CD14-positive monocyte (primary cell): ENCODE measurements at regions not wholly inside any gene's neighbourhood (a gene's known extent, or its start where the extent isn't known, plus 50 kb on each side); places are given as distances from the start of the nearest gene placed in this dataset.

Source experiments
- DNase-seq, 3 donors: peaks; one replicate each; pipeline ENCODE4 v3.0.0-alpha.2; 2011 to 2022
- H2AFZ ChIP-seq: 2 replicates; pipeline ENCODE4 v1.6.0; 2012; ENCODE audit warnings: mild to moderate bottlenecking, low read depth, low read length, inconsistent platforms; ENCODE audit not compliant: insufficient read depth, poor library complexity, severe bottlenecking
- H3K27ac ChIP-seq, 2 donors: 1 replicate in 1 of 2; 2 replicates in 1 of 2; pipeline ENCODE4 v1.5.1; 2012 to 2013; ENCODE audit warnings: low read length in 2 of 2, control low read depth in 1 of 2, inconsistent platforms in 1 of 2, low read depth in 1 of 2, mild to moderate bottlenecking in 1 of 2
- H3K27me3 ChIP-seq, 2 donors: one replicate each; pipeline versions ENCODE4 v1.6.0 to v1.6.1; 2011 to 2013; ENCODE audit warnings: low read length in 2 of 2; ENCODE audit not compliant: control insufficient read depth in 2 of 2, insufficient read depth in 2 of 2
- H3K36me3 ChIP-seq, 2 donors: replicated peaks in 1 of 2; 1 replicate in 1 of 2; 2 replicates in 1 of 2; pipeline versions ENCODE4 v1.5.1 to v1.6.1; 2012 to 2013; ENCODE audit warnings: low read length in 2 of 2, control low read depth in 1 of 2, inconsistent platforms in 1 of 2, mild to moderate bottlenecking in 1 of 2; ENCODE audit not compliant: insufficient read depth in 2 of 2, control insufficient read depth in 1 of 2
- H3K4me1 ChIP-seq, 2 donors: 1 replicate in 1 of 2; 2 replicates in 1 of 2; pipeline versions ENCODE4 v1.5.1 to v1.6.1; 2012 to 2013; ENCODE audit warnings: low read length in 2 of 2, control low read depth in 1 of 2, inconsistent platforms in 1 of 2, mild to moderate bottlenecking in 1 of 2, moderate library complexity in 1 of 2; ENCODE audit not compliant: insufficient read depth in 2 of 2, control insufficient read depth in 1 of 2
- H3K4me2 ChIP-seq: replicated peaks from 2 replicates; pipeline ENCODE3; 2012; ENCODE audit warnings: low read length, moderate library complexity, mild to moderate bottlenecking; ENCODE audit not compliant: poor library complexity, severe bottlenecking; ENCODE audit errors: extremely low read depth
- H3K4me3 ChIP-seq, 3 experiments: fragments of 200-600 bp in 1 of 3; sonication (generic) in 1 of 3; replicated peaks in 1 of 3; 1 replicate in 2 of 3; 2 replicates in 1 of 3; pipeline ENCODE4 v1.5.1; 2011 to 2013; ENCODE audit warnings: low read length in 3 of 3, mild to moderate bottlenecking in 3 of 3, control low read depth in 2 of 3, low read depth in 2 of 3, inconsistent platforms in 1 of 3, moderate library complexity in 1 of 3
- H3K79me2 ChIP-seq: 2 replicates; pipeline ENCODE4 v1.6.0; 2012; ENCODE audit warnings: mild to moderate bottlenecking, control low read depth, inconsistent platforms, low read length, moderate library complexity; ENCODE audit not compliant: insufficient read depth
- H3K9ac ChIP-seq: 2 replicates; pipeline ENCODE4 v1.6.0; 2017; ENCODE audit warnings: low read length, mild to moderate bottlenecking; ENCODE audit not compliant: insufficient read depth, poor library complexity, severe bottlenecking
- H3K9me3 ChIP-seq, 2 donors: replicated peaks in 1 of 2; 1 replicate in 1 of 2; 2 replicates in 1 of 2; pipeline versions ENCODE4 v1.5.1 to v1.6.1; 2012 to 2013; ENCODE audit warnings: low read length in 2 of 2, control low read depth in 1 of 2; ENCODE audit not compliant: control insufficient read depth in 1 of 2, insufficient read depth in 1 of 2
- H4K20me1 ChIP-seq: 2 replicates; pipeline ENCODE4 v1.6.0; 2012; ENCODE audit warnings: mild to moderate bottlenecking, low read length, control low read depth, moderate library complexity; ENCODE audit not compliant: insufficient read depth
- H3K27ac Mint-ChIP-seq, 7 donors: one replicate each; pipeline ENCODE4 v1.8.0; 2020; ENCODE audit warnings: mild to moderate bottlenecking in 7 of 7, mixed read lengths in 7 of 7, moderate library complexity in 6 of 7, inconsistent platforms in 2 of 7
- H3K27me3 Mint-ChIP-seq, 3 donors: one replicate each; pipeline ENCODE4 v1.8.0; 2021 to 2022; ENCODE audit warnings: low read depth in 3 of 3, mild to moderate bottlenecking in 3 of 3, mixed read lengths in 3 of 3, moderate library complexity in 3 of 3, inconsistent platforms in 1 of 3
- H3K36me3 Mint-ChIP-seq, 2 donors: one replicate each; pipeline ENCODE4 v1.8.0; 2020; ENCODE audit warnings: mixed read lengths in 2 of 2, inconsistent platforms in 1 of 2, mild to moderate bottlenecking in 1 of 2
- H3K4me1 Mint-ChIP-seq: one replicate; pipeline ENCODE4 v1.8.0; 2020; ENCODE audit warnings: mild to moderate bottlenecking, mixed read lengths
- H3K4me3 Mint-ChIP-seq, 2 donors: one replicate each; pipeline ENCODE4 v1.8.0; 2020; ENCODE audit warnings: mild to moderate bottlenecking in 2 of 2, mixed read lengths in 2 of 2, moderate library complexity in 1 of 2
- H3K9me3 Mint-ChIP-seq, 7 donors: one replicate each; pipeline ENCODE4 v1.8.0; 2020 to 2022; ENCODE audit warnings: mixed read lengths in 7 of 7, mild to moderate bottlenecking in 6 of 7, moderate library complexity in 6 of 7, inconsistent platforms in 2 of 7
- WGBS: methylation state at CpG from one replicate; pipeline ENCODE4 v1.1.5; 2013; ENCODE audit warnings: missing lambda C conversion rate; ENCODE audit not compliant: insufficient coverage; 5-methylcytosine and 5-hydroxymethylcytosine counted together
- intact Hi-C, 2 donors: fragments of 100-400 bp; cut with micrococcal nuclease; formaldehyde crosslinking; loops; one replicate each; pipeline versions ENCODE4 v1.15.0 to v1.15.1; 2023
- TF ChIP-seq, protein P1 (sequence below): fragments of 200-600 bp; IDR thresholded peaks from one replicate; pipeline ENCODE4 v1.8.0; 2022; ENCODE audit warnings: antibody characterized with exemption, mild to moderate bottlenecking

DNA sequence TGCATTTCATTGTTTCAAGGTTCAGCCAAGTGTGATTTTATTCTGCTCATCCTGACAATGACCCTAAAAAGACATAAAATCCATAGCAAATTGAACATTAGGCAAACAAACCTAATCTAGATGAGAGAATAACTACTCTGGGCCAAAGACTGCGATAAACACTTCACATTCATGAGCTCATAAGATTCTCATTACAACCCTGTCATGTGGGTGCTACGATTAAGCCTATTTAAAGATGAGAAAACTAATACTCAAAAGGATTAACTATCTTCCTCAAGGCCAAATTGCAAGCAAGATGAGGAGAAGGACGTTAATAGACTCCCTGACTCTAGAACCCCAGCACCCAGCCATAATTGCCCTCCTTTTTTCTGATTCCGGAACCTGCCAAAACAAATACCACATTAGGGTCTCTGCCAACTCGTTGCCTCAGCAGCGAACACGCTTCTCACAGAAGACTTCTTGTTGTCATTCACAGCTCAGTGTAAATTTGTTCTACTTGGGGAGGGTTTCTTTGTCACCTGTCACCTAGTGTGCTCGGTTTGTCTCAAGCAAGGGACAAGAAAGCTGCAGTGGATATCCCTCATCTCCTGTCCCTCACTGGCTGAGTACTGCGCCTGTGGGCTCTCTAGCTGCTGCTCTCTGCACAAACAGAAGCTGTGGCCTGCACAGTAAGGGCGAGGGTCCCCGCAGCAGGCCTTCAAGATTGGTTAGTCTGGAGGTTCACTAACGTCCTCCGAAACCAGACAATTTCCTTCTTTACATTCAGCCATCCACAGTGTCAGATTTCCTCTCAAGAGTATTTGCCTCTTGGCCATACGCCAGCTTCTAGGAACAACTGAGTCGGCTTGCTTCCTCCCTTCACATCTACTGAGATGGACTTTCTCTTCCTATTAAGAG lies 200.0 kb upstream of the UBE2E2 start:
- no peaks in the 10 kb centered on the region for H3K36me3 ChIP-seq
- no peaks in the 10 kb centered on the region for H3K9me3 ChIP-seq
- no peak overlapping the region for H3K4me3 Mint-ChIP-seq
- peaks cover 0 to 4% (median 0%) of the 10 kb centered on the region in 7 donors for H3K9me3 Mint-ChIP-seq
- H3K4me1 Mint-ChIP-seq, result no peaks in the 10 kb centered on the region
- TF ChIP-seq, protein P1, sequence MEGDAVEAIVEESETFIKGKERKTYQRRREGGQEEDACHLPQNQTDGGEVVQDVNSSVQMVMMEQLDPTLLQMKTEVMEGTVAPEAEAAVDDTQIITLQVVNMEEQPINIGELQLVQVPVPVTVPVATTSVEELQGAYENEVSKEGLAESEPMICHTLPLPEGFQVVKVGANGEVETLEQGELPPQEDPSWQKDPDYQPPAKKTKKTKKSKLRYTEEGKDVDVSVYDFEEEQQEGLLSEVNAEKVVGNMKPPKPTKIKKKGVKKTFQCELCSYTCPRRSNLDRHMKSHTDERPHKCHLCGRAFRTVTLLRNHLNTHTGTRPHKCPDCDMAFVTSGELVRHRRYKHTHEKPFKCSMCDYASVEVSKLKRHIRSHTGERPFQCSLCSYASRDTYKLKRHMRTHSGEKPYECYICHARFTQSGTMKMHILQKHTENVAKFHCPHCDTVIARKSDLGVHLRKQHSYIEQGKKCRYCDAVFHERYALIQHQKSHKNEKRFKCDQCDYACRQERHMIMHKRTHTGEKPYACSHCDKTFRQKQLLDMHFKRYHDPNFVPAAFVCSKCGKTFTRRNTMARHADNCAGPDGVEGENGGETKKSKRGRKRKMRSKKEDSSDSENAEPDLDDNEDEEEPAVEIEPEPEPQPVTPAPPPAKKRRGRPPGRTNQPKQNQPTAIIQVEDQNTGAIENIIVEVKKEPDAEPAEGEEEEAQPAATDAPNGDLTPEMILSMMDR, result no peak
- no peak overlapping the region for H3K4me2 ChIP-seq
- DNase-seq, result no peak
- H3K9ac ChIP-seq, result no peak overlapping the region
- 70% methylated on average over 6 of the region's 15 CpGs for WGBS
- H2AFZ ChIP-seq, result no peak overlapping the region
- H3K36me3 Mint-ChIP-seq, result no peaks in the 10 kb centered on the region
- no peak overlapping the region for H3K4me3 ChIP-seq
- no peaks in the 10 kb centered on the region for H3K4me1 ChIP-seq
- H3K27ac ChIP-seq, result no peak overlapping the region
- intact Hi-C loops, result no loop called here
- H4K20me1 ChIP-seq, result no peaks in the 10 kb centered on the region
- H3K79me2 ChIP-seq, result no peaks in the 10 kb centered on the region
- H3K27ac Mint-ChIP-seq, result peak overlapping the region in 1 of 7 donors; percentile 32
- H3K27me3 Mint-ChIP-seq, result peaks cover 0 to 1% (median 0%) of the 10 kb centered on the region in 3 donors
- no peaks in the 10 kb centered on the region for H3K27me3 ChIP-seq

DNA sequence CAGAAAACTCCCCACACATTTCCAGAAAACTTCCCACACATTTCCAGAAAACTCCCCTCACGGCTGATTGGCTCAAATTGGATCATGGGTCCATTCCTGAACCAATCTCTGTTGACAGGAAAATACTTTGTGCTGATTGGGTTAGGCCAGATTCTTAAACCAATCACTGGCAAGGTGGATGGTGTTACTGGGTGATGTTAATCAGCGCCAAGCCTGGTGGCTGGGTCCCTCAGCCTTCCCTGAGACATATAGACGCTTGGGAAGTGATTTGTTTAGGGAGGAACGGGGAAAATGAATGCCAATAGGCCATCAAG lies 199.4 kb upstream of the UBE2E2 start:
- Mint-ChIP-seq H3K4me3 (no peak overlapping the region), H3K4me1 (no peaks in the 10 kb centered on the region), H3K27me3 (peaks cover 0 to 1% (median 0%) of the 10 kb centered on the region in 3 donors), H3K27ac (peak overlapping the region in 1 of 7 donors; percentile 32), H3K9me3 (peaks cover 0 to 4% (median 0%) of the 10 kb centered on the region in 7 donors), H3K36me3 (no peaks in the 10 kb centered on the region)
- Histone ChIP-seq H3K9ac (no peak overlapping the region), H2AFZ (no peak overlapping the region), H3K79me2 (no peaks in the 10 kb centered on the region), H3K27me3 (no peaks in the 10 kb centered on the region), H3K36me3 (no peaks in the 10 kb centered on the region), H3K4me2 (no peak overlapping the region), H3K4me3 (no peak overlapping the region), H4K20me1 (no peaks in the 10 kb centered on the region), H3K4me1 (no peaks in the 10 kb centered on the region), H3K27ac (no peak overlapping the region), H3K9me3 (no peaks in the 10 kb centered on the region)
- no CpG with 5 or more reads among the region's 4 CpGs for WGBS
- DNase-seq, result no peak
- intact Hi-C loops, result no loop called here
- TF ChIP-seq, protein P1, result no peak
